ENCODE measurements at regions not wholly inside any gene's neighbourhood (a gene's known extent, or its start where the extent isn't known, plus 50 kb on each side); places are given as distances from the start of the nearest gene placed in this dataset.

- TF ChIP-seq, protein P1, sequence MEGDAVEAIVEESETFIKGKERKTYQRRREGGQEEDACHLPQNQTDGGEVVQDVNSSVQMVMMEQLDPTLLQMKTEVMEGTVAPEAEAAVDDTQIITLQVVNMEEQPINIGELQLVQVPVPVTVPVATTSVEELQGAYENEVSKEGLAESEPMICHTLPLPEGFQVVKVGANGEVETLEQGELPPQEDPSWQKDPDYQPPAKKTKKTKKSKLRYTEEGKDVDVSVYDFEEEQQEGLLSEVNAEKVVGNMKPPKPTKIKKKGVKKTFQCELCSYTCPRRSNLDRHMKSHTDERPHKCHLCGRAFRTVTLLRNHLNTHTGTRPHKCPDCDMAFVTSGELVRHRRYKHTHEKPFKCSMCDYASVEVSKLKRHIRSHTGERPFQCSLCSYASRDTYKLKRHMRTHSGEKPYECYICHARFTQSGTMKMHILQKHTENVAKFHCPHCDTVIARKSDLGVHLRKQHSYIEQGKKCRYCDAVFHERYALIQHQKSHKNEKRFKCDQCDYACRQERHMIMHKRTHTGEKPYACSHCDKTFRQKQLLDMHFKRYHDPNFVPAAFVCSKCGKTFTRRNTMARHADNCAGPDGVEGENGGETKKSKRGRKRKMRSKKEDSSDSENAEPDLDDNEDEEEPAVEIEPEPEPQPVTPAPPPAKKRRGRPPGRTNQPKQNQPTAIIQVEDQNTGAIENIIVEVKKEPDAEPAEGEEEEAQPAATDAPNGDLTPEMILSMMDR (IDR thresholded peaks at IDR 0.05): no peak
- TF ChIP-seq POLR2A (IDR thresholded peaks at IDR 0.05): no peak
These were observed 164.1 kb downstream of the HAO1 start for GRCh38 chr20:7776148-7776547.
